ENCODE measurements at regions not wholly inside any gene's neighbourhood (a gene's known extent, or its start where the extent isn't known, plus 50 kb on each side); places are given as distances from the start of the nearest gene placed in this dataset.

- H3K36me3 ChIP-seq, result no peaks in the 10 kb centered on the region
- no peak for TF ChIP-seq CTCF (IDR thresholded peaks at IDR 0.05)
- no peaks in the 10 kb centered on the region for H3K27me3 ChIP-seq
- H3K27ac ChIP-seq, result no peak overlapping the region
- H3K4me1 ChIP-seq, result no peaks in the 10 kb centered on the region
- DNase-seq (ENCODE audit: low spot score), result no peak
- H3K9me3 ChIP-seq, result no peaks in the 10 kb centered on the region
- H3K4me3 ChIP-seq, result no peak overlapping the region
Measured at GRCh38 chr13:65300220-65300619, 1929.9 kb downstream of the PCDH9 start.

GRCh38 chr13:65293530-65294198, 1936.5 kb downstream of the PCDH9 start:
- H3K4me1 ChIP-seq, result no peaks in the 10 kb centered on the region
- no peak overlapping the region for H3K4me3 ChIP-seq
- no peak for DNase-seq (ENCODE audit: low spot score)
- no peaks in the 10 kb centered on the region for H3K27me3 ChIP-seq
- no peak for TF ChIP-seq CTCF (IDR thresholded peaks at IDR 0.05)
- H3K9me3 ChIP-seq, result no peaks in the 10 kb centered on the region
- no peak overlapping the region for H3K27ac ChIP-seq
- no peaks in the 10 kb centered on the region for H3K36me3 ChIP-seq

- Histone ChIP-seq H3K27me3 (no peaks in the 10 kb centered on the region), H3K4me3 (no peak overlapping the region), H3K4me1 (no peaks in the 10 kb centered on the region), H3K36me3 (no peaks in the 10 kb centered on the region), H3K27ac (no peak overlapping the region), H3K9me3 (no peaks in the 10 kb centered on the region)
- DNase-seq (ENCODE audit: low spot score), result no peak
- TF ChIP-seq CTCF (IDR thresholded peaks at IDR 0.05), result no peak
Measured at GRCh38 chr13:65292488-65292901, 1937.6 kb downstream of the PCDH9 start.

- Histone ChIP-seq H3K4me3 (no peak overlapping the region), H3K36me3 (no peaks in the 10 kb centered on the region), H3K4me1 (no peaks in the 10 kb centered on the region), H3K9me3 (no peaks in the 10 kb centered on the region), H3K27me3 (no peaks in the 10 kb centered on the region), H3K27ac (no peak overlapping the region)
- TF ChIP-seq CTCF (IDR thresholded peaks at IDR 0.05), result no peak
- DNase-seq (ENCODE audit: low spot score), result no peak
Measured at GRCh38 chr13:65287405-65287804, 1942.7 kb downstream of the PCDH9 start.

- Histone ChIP-seq H3K4me3 (no peak overlapping the region), H3K4me1 (no peaks in the 10 kb centered on the region), H3K36me3 (no peaks in the 10 kb centered on the region), H3K27me3 (no peaks in the 10 kb centered on the region), H3K9me3 (peaks cover 0 to 20% of the 10 kb centered on the region in 2 donors), H3K27ac (no peak overlapping the region)
- no peak for DNase-seq (ENCODE audit: low spot score)
- no peak for TF ChIP-seq CTCF (IDR thresholded peaks at IDR 0.05)
Measured at GRCh38 chr13:65275838-65276630, 1954.1 kb downstream of the PCDH9 start.
